GM21529 (cell line): ENCODE measurements at regions not wholly inside any gene's neighbourhood (a gene's known extent, or its start where the extent isn't known, plus 50 kb on each side); places are given as distances from the start of the nearest gene placed in this dataset.

ENCODE experiments used
- ATAC-seq: cut with Tn5 transposase; IDR thresholded peaks from one replicate; pipeline ENCODE4 v1.9.1; 2021; ENCODE audit not compliant: unreplicated experiment

DNA sequence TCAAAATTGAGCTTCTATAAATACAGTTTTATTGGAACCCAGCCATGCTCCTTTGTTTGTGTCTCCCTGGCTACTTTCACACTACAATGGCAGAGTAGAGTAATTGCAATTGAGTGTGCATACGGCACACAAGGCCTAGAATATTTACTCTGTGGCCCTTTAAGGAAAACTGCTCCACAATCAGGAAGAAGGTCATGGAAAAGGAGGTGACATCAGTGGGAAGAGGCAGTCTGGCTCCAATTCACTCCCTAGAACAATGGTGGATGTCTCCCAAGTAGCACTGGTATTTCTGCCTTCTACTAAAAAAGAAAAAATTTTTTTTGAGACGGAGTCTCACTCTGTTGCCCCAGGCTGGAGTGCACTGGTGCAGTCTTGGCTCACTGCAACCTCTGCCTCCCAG lies 51.3 kb downstream of the KRTAP19-8 start:
- ATAC-seq = no peak

DNA sequence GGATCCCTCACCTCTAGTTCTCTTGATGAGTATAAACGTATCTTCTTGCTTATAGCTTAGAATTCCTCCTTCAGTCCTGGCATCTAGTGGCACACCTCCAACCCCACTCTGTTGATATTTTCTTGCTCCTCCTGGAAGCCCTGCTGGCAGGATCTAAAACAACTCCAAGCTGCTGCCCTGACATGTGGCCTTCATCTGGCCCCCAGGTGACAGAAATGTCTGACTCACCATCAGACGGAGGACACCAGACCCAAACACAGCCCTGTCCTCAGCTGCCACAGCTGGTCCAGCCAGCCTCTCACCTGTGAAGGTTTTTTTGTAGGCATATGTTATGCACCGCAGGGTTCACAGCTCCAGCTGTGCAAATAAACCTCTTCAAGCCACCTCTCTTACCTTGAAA lies 53.4 kb downstream of the KRTAP19-8 start:
- ATAC-seq = no peak

DNA sequence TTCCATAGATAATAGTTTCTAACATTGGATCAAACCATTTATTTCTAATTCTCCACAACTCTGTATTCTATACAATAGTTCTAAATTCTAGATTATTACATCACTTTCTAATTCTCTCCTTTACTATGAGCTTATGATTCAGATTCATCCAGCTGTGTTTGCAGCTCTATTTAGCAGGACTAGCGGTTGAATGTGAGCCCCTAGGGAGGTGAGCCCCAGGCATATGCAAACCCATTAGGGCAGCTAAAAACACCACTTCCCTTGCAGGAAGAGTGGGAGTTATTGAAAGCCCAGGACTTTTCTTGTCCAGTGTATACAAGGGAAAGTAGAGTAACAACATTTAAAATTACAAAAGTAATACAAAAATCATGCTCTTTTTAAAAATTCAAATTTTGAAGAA lies 56.9 kb downstream of the KRTAP19-8 start:
- peak; percentile 49 for ATAC-seq

DNA sequence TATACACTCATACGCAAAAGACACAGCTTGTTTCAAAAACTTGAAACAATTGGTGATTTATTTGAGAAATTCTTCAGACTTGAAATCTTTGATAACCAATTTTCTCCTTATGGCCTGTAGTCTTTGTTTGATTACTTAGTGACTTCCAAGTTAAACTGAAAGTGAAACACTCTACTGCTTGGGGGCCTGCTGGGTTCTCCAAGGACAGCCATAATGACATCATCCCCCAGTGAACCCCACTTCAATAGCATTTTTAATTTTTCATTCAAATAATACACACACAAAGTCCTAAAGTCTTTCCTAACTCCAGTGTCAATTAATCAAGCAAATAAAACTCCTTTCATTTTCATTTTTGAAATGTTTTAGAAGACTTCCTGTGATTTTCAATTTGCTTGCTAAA lies 59.2 kb downstream of the KRTAP19-8 start:
- no peak for ATAC-seq

DNA sequence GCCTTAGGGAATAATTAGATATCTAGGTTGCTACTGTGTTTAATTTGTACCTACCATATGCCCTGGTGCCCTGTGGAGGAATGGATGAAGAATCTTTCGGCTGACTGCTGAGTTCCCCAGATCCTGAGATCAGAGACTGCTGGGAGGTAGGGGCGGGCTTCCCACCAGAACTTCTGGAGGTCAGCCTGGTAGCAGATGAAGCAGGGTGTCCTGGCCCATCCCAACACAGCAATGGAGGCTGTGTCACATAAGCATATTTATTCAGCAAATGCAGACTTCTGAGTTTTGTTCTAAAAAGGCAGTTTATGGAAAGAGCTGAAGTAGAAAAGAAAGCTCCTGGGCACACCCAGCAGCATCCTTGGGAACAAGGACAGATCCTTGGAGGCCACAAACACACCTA lies 74.0 kb downstream of the KRTAP19-8 start:
- ATAC-seq = no peak

DNA sequence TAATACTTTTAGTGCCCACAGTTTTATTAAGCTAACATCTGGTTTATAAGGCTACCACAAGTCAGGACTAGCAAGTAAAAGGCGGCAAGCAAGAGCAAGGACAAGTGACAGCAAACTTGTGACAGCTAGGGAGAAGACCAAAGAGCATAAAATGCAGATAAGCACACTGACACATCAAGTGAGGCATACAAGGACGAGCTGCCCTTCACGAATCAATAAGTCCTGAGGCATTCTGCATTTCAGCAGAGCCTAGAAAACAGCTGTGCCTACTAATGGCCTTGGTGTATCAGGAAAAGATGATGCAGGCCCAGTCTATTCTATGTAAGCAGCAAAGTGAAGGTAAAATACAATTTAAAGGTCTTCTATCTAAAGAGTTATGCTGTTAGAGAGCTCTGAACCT lies 74.8 kb downstream of the KRTAP19-8 start:
- no peak for ATAC-seq

DNA sequence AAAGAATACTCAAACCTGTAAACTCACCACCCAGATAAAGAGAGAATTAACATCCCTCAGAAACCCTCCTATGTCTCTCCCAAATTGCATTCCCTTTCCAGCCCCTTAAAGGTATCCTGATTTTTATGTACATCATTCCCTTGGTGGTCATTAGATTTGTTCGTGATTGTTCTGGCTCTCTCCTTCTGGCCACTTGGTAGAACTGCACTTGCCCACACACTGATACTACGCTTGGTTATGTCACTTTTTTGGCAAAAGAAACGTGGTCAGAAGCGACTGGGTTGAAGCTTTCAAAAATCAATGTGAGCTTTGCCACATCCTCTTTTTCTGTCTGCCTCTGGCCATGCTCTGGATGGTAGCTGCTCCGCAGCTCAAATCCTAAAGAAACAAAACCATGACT lies 76.3 kb downstream of the KRTAP19-8 start:
- no peak for ATAC-seq

DNA sequence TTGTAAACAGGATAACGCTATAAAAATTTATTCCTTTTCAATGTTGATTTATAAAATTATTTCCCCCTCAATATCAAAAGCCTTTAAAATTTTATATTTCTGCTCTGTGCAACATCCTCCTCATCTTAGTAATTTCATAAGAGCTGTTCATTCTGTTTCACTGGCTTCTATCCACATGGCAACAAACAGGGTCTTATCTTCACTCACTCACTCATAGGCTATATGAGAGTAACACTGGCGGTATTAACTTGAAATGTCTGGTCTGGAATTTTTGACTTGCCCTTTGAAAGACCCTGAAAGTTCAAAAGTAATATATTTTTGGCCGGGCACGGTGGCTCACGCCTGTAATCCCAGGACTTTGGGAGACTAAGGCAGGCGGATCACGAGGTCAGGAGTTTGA lies 77.4 kb upstream of the KRTAP11-1 start:
- ATAC-seq = no peak

DNA sequence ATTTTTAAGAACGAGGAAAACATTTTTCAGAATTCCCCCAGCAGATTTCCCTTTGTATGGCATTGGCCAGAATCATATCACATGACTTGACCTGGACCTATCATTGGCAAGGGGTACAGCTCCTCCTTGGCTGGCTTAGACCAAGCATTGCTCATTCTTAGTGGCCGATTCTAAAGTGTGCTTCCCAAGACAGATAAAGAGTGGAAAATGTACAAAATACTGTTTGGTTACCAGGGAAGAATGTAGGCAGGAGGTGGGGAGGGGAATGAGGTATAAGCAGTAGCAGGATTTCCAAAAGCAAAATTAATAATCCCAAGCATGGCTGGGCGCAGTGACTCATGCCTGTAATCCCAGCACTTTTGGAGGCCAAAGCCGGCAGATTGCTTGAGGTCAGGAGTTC lies 75.6 kb upstream of the KRTAP11-1 start:
- no peak for ATAC-seq

DNA sequence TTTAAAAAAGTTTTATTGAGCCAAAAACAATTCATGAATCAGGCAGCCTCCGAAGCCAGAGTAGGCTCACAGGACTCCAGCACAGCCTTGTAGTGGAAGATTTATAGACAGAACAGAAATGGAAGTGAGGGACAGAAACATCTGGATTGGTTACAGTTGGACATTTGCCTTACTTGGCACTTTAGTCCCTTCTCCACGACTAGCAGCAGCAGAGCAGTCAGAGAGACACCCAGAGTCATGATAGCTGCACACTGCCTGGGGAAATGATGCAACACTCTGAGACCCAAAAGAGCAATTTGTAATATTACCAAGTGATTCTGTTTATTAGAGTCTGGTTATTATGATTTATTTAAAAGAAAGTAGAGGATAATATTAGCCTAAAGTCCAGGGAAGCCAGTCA lies 72.2 kb upstream of the KRTAP11-1 start:
- ATAC-seq = no peak

DNA sequence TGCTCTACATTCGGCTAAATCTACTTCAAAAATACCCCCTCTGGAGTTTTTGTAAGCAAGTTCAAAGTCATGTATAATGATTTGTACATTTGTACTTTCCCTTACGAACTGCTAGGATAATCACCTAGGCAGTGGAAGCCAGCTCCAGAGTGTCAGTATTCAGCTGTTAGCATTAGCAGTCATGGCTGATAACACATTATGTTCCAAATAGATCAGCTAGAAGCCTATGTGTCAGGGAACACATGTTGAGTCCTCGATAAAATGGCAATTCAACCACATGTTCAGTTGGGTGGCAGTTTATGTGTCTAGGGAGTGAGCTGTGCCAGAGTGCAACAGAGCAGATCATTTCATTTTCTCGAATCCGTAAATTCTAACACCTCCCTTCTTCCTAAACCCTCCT lies 65.8 kb upstream of the KRTAP11-1 start:
- ATAC-seq = no peak

DNA sequence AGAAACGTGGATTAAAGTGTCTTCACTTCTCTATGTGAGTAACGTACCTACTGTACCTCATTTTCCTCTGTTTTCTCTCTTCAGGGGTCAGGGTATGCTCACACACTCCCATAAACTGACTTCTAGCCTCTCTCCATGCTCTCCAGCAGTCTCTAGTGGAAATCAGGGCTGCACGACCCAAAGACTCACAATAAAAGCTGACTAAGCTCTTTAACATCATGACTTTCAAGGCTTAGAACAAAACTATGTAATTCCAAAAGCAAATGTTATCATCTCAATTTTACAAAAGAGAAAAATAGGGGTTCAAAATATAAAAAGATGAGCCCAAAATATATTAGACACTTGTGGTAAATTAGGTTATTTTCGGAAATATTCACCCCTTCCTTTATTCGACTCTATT lies 62.5 kb upstream of the KRTAP11-1 start:
- ATAC-seq = no peak

DNA sequence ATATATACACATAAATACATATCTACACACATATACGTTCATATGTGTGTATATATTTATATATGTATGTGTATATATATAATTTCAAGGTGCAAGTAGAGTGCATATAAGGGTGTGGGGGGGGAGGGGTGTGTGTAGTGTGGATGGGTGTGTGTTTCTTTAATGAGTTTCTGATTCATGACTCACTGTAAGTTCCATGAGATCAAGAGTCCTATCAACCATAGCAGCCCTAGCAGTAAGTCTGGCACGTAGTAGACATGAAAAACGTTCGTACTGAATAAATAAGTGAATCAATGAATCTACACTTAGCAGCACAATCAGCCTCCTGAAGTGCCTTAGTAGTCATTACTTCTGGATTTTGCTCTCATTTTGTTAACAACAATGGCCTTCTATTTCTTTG lies 61.9 kb upstream of the KRTAP11-1 start:
- no peak for ATAC-seq

DNA sequence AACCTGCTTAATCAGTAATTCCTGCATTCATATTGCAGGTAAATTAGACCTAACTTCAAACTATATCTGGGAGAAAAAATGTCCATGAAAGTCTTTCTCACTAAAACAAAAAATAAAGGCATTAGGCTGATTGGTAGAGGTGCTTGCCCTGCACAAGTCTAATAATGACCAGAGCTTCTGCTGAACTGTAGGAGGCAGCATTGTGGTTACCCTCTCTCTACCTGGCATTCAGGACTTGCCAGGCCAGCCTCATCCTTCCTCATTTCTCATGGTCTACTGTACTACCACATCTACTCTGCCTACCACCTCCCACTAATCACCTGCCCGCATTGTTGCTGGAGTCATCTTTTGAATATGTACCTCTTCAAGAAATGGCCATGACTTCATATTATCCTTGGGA lies 60.8 kb upstream of the KRTAP11-1 start:
- ATAC-seq = no peak

DNA sequence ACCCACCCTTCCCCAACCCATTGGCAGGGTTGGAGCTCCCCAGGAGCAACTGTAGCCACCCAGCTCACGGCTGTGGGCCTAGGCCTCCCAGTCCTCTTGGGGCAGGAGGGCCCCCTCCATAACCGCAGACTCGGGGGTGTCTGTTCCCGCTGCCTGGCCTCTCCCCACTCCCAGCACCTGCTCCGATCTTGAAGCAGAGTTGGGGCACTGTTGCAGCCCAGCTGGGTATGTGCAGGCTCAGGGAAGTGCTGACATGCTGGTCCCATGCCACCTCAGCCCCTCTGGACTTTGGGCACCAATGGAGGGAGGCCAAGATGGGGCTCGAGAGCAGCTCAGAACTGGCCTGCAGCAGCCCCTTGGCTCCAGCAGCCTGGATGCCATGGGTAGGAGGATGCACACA lies 54.8 kb upstream of the KRTAP11-1 start:
- no peak for ATAC-seq

DNA sequence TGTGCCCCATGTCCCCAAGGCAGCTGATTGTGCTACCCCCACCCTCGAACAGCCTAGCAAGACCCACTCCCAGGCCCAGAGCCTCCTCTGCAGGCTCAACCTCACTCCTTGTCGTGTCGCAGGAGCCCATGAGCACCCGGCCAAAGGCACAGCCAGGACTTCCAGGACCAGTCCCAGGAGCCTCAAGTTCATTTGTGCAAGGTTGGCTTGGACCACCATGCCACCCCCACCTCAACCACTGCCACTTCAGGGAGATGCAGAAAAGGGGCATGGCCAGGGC lies 54.4 kb upstream of the KRTAP11-1 start:
- ATAC-seq = no peak

DNA sequence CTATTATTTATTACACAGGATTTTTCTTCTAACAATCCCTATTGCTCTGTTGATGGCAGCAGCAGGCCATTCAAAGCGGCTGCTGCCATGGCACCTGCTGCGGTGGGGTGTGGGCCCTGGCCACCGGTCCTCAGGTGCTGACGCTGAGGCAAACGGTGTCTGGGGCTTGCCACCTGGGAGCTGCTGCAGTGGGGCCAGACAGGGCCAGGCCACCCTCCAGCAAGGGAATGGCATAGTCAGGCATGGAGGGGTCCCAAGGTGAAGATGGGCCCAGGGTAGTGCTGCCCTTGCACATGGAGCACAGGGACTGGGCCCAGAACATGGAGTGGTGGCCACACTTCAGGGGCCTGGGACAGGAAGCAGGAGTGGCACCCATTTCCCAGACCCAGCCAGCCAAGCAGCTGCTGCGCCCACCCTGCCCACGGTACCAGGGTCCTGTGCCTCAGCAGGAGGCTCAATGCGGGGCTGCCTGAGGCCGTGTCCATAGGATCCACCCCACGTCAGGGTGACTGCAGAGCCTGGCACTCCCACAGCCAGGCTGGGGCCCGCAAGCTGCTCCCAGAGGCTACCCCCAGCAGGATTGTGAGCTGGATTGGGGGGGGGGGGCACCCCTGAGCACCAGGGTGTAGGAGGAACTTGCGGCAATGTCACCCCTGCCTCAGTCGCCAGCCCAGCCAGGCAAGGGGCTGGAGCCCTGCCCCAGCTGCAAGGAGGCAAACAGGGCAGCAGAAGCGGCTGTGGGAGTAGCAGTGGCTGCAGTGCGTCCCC lies 53.9 kb upstream of the KRTAP11-1 start:
- no peak for ATAC-seq

DNA sequence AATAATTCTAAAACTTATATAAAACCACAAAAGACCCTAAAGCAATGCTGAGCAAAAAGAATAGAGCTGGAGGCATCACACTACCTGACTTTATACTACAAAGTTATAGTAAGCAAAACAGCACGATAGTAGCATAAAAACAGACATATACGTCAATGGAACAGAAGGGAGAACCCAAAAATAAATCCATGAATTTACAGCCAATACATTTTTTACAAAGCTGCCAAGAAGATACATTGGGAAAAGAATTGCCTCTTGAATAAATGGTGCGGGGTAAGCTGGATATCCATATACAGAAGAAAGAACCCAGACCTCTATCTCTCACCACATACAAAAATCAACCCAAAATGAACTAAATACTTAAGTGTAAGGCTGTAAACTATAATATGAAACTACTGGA lies 51.3 kb upstream of the KRTAP11-1 start:
- ATAC-seq = no peak
